VCaP (cell line): ENCODE measurements at regions not wholly inside any gene's neighbourhood (a gene's known extent, or its start where the extent isn't known, plus 50 kb on each side); places are given as distances from the start of the nearest gene placed in this dataset.

Source experiments
- H3K27ac ChIP-seq: fragments of 450-650 bp; 2 replicates; pipeline ENCODE4 v1.5.1; 2017
- CTCF ChIP-seq: fragments of 450-650 bp; conservative IDR thresholded peaks from 2 replicates; pipeline ENCODE4 v1.5.1; 2017; ENCODE audit warnings: mild to moderate bottlenecking, moderate library complexity

- H3K27ac ChIP-seq = no peak overlapping the region
- TF ChIP-seq CTCF = no peak
These were observed 414.2 kb downstream of the EFNB2 start for GRCh38 chr13:106121173-106121754.

- no peak for TF ChIP-seq CTCF
- H3K27ac ChIP-seq = no peak overlapping the region
These were observed 416.5 kb downstream of the EFNB2 start for GRCh38 chr13:106118996-106119395.

GRCh38 chr13:106118050-106118449 lies 417.4 kb downstream of the EFNB2 start:
- H3K27ac ChIP-seq = no peak overlapping the region
- TF ChIP-seq CTCF = no peak

GRCh38 chr13:106117640-106118039 lies 417.8 kb downstream of the EFNB2 start:
- H3K27ac ChIP-seq = no peak overlapping the region
- TF ChIP-seq CTCF = no peak

- no peak for TF ChIP-seq CTCF
- no peak overlapping the region for H3K27ac ChIP-seq
These were observed 418.4 kb downstream of the EFNB2 start for GRCh38 chr13:106117035-106117434.

- TF ChIP-seq CTCF = no peak
- no peak overlapping the region for H3K27ac ChIP-seq
These were observed 420.4 kb downstream of the EFNB2 start for GRCh38 chr13:106115081-106115480.

GRCh38 chr13:106113796-106114195 lies 421.7 kb downstream of the EFNB2 start:
- no peak overlapping the region for H3K27ac ChIP-seq
- no peak for TF ChIP-seq CTCF
